Activated CD4-positive, alpha-beta T cell treated with anti-CD3 and anti-CD28 coated beads, Interleukin-2, amount 10 ng/mL, durations not matched to agents 7 days and 5 days (primary cell): ENCODE measurements at regions not wholly inside any gene's neighbourhood (a gene's known extent, or its start where the extent isn't known, plus 50 kb on each side); places are given as distances from the start of the nearest gene placed in this dataset.
"Not testable (repeated sequence)": the region's sequence is repeated elsewhere in the genome, so short reads cannot be mapped to it uniquely, and the experiment has no call there.

ENCODE experiments used
- CTCF ChIA-PET: fragments of 350-600 bp; sonication (Branson Sonifier 250); formaldehyde crosslinking; loops from one replicate; lab custom pipeline; 2021; ENCODE audit warnings: antibody characterized with exemption; lab: Charles Lee
- POLR2A ChIA-PET: fragments of 350-600 bp; sonication (Branson Sonifier 250); formaldehyde crosslinking; loops from one replicate; lab custom pipeline; 2021; ENCODE audit warnings: antibody characterized with exemption; lab: Charles Lee
- DNase-seq: peaks from one replicate; pipeline ENCODE4 v3.0.0-alpha.2; 2020
- H3K27ac Mint-ChIP-seq: one replicate; pipeline ENCODE4 v1.8.0; 2021; ENCODE audit warnings: mild to moderate bottlenecking, moderate library complexity, mixed read lengths
- H3K27me3 Mint-ChIP-seq: one replicate; pipeline ENCODE4 v1.8.0; 2021; ENCODE audit warnings: mixed read lengths
- H3K36me3 Mint-ChIP-seq: one replicate; pipeline ENCODE4 v1.8.0; 2021; ENCODE audit warnings: low read depth, mixed read lengths
- H3K4me1 Mint-ChIP-seq: one replicate; pipeline ENCODE4 v1.8.0; 2021; ENCODE audit warnings: mixed read lengths
- H3K4me3 Mint-ChIP-seq: one replicate; pipeline ENCODE4 v1.8.0; 2021; ENCODE audit warnings: mild to moderate bottlenecking, moderate library complexity, mixed read lengths
- H3K9me3 Mint-ChIP-seq: one replicate; pipeline ENCODE4 v1.8.0; 2021; ENCODE audit warnings: mixed read lengths

- Mint-ChIP-seq H3K4me1 (no peaks in the 10 kb centered on the region), H3K36me3 (no peaks in the 10 kb centered on the region), H3K9me3 (no peaks in the 10 kb centered on the region), H3K27me3 (peaks cover 2% of the 10 kb centered on the region), H3K27ac (no peak overlapping the region), H3K4me3 (no peak overlapping the region)
- ChIA-PET CTCF (interaction anchor here (1.2 kb wide), 1 partner anchor 8 kb away, joined by 3 read pairs; no protein-coding TSS in a partner anchor), POLR2A (no interaction called here)
- DNase-seq = no peak
Measured at GRCh38 chr1:166590161-166590560, 249.1 kb upstream of the POGK start.

GRCh38 chr1:166594646-166595045 is 244.6 kb upstream of the POGK start:
- H3K27me3 Mint-ChIP-seq = no peaks in the 10 kb centered on the region
- H3K36me3 Mint-ChIP-seq = no peaks in the 10 kb centered on the region
- H3K9me3 Mint-ChIP-seq = no peaks in the 10 kb centered on the region
- CTCF ChIA-PET = no interaction called here
- no peak overlapping the region for H3K4me3 Mint-ChIP-seq
- POLR2A ChIA-PET = no interaction called here
- no peak for DNase-seq
- no peak overlapping the region for H3K27ac Mint-ChIP-seq
- H3K4me1 Mint-ChIP-seq = no peaks in the 10 kb centered on the region

- ChIA-PET CTCF (no interaction called here), POLR2A (no interaction called here)
- H3K4me3 Mint-ChIP-seq = no peak overlapping the region
- H3K27ac Mint-ChIP-seq = no peak overlapping the region
- H3K9me3 Mint-ChIP-seq = no peaks in the 10 kb centered on the region
- no peaks in the 10 kb centered on the region for H3K27me3 Mint-ChIP-seq
- DNase-seq = no peak
- no peaks in the 10 kb centered on the region for H3K36me3 Mint-ChIP-seq
- no peaks in the 10 kb centered on the region for H3K4me1 Mint-ChIP-seq
Measured at GRCh38 chr1:166597516-166597915, 241.8 kb upstream of the POGK start.

- H3K27ac Mint-ChIP-seq = no peak overlapping the region
- no peak overlapping the region for H3K4me3 Mint-ChIP-seq
- no peaks in the 10 kb centered on the region for H3K9me3 Mint-ChIP-seq
- CTCF ChIA-PET = interaction anchor here (0.5 kb wide), 1 partner anchor 390 kb away, joined by 4 read pairs; no protein-coding TSS in a partner anchor
- DNase-seq = no peak
- H3K27me3 Mint-ChIP-seq = no peaks in the 10 kb centered on the region
- no peaks in the 10 kb centered on the region for H3K4me1 Mint-ChIP-seq
- POLR2A ChIA-PET = no interaction called here
- H3K36me3 Mint-ChIP-seq = no peaks in the 10 kb centered on the region
Measured at GRCh38 chr1:166600574-166600973, 238.7 kb upstream of the POGK start.

- Mint-ChIP-seq H3K9me3 (no peaks in the 10 kb centered on the region), H3K4me3 (no peak overlapping the region), H3K27me3 (no peaks in the 10 kb centered on the region), H3K36me3 (no peaks in the 10 kb centered on the region), H3K27ac (no peak overlapping the region), H3K4me1 (no peaks in the 10 kb centered on the region)
- ChIA-PET CTCF (interaction anchor here (0.6 kb wide), 1 partner anchor 91 kb away, joined by 3 read pairs; no protein-coding TSS in a partner anchor), POLR2A (no interaction called here)
- no peak for DNase-seq
Measured at GRCh38 chr1:166601650-166602278, 237.5 kb upstream of the POGK start.

GRCh38 chr1:166602801-166603200 is 236.5 kb upstream of the POGK start:
- H3K9me3 Mint-ChIP-seq, POLR2A ChIA-PET, DNase-seq, H3K36me3 Mint-ChIP-seq, H3K27me3 Mint-ChIP-seq, H3K4me3 Mint-ChIP-seq, H3K27ac Mint-ChIP-seq, H3K4me1 Mint-ChIP-seq: not testable (repeated sequence)
- CTCF ChIA-PET = interaction anchor here (1.1 kb wide), 1 partner anchor 24 kb away, joined by 3 read pairs; no protein-coding TSS in a partner anchor

GRCh38 chr1:166603296-166603695 is 236.0 kb upstream of the POGK start:
- no peaks in the 10 kb centered on the region for H3K27me3 Mint-ChIP-seq
- no peaks in the 10 kb centered on the region for H3K4me1 Mint-ChIP-seq
- H3K4me3 Mint-ChIP-seq = no peak overlapping the region
- DNase-seq = no peak
- CTCF ChIA-PET = interaction anchor here (0.6 to 1.1 kb wide), 2 partner anchors 25 to 1043 kb away, joined by 3 read pairs; no protein-coding TSS in a partner anchor
- H3K36me3 Mint-ChIP-seq = no peaks in the 10 kb centered on the region
- POLR2A ChIA-PET = no interaction called here
- H3K9me3 Mint-ChIP-seq = no peaks in the 10 kb centered on the region
- H3K27ac Mint-ChIP-seq = no peak overlapping the region

GRCh38 chr1:166605137-166605536 is 234.1 kb upstream of the POGK start:
- Mint-ChIP-seq H3K27me3 (no peaks in the 10 kb centered on the region), H3K4me3 (no peak overlapping the region), H3K27ac (no peak overlapping the region), H3K9me3 (no peaks in the 10 kb centered on the region), H3K4me1 (no peaks in the 10 kb centered on the region), H3K36me3 (no peaks in the 10 kb centered on the region)
- POLR2A ChIA-PET = no interaction called here
- CTCF ChIA-PET = no interaction called here
- DNase-seq = no peak

GRCh38 chr1:166612886-166613285 is 226.4 kb upstream of the POGK start:
- no peaks in the 10 kb centered on the region for H3K36me3 Mint-ChIP-seq
- no peaks in the 10 kb centered on the region for H3K9me3 Mint-ChIP-seq
- ChIA-PET CTCF (no interaction called here), POLR2A (no interaction called here)
- no peak overlapping the region for H3K27ac Mint-ChIP-seq
- no peak for DNase-seq
- H3K4me1 Mint-ChIP-seq = no peaks in the 10 kb centered on the region
- H3K4me3 Mint-ChIP-seq = no peak overlapping the region
- H3K27me3 Mint-ChIP-seq = no peaks in the 10 kb centered on the region

GRCh38 chr1:166616206-166616605 is 223.1 kb upstream of the POGK start:
- DNase-seq = no peak
- CTCF ChIA-PET = no interaction called here
- no peaks in the 10 kb centered on the region for H3K9me3 Mint-ChIP-seq
- no peaks in the 10 kb centered on the region for H3K4me1 Mint-ChIP-seq
- H3K27me3 Mint-ChIP-seq = no peaks in the 10 kb centered on the region
- H3K36me3 Mint-ChIP-seq = no peaks in the 10 kb centered on the region
- H3K4me3 Mint-ChIP-seq = no peak overlapping the region
- POLR2A ChIA-PET = no interaction called here
- no peak overlapping the region for H3K27ac Mint-ChIP-seq

GRCh38 chr1:166626711-166627110 is 212.6 kb upstream of the POGK start:
- POLR2A ChIA-PET = no interaction called here
- peaks cover 6% of the 10 kb centered on the region for H3K27me3 Mint-ChIP-seq
- DNase-seq = no peak
- H3K27ac Mint-ChIP-seq = no peak overlapping the region
- H3K4me3 Mint-ChIP-seq = no peak overlapping the region
- no peaks in the 10 kb centered on the region for H3K4me1 Mint-ChIP-seq
- CTCF ChIA-PET = no interaction called here
- H3K9me3 Mint-ChIP-seq = no peaks in the 10 kb centered on the region
- no peaks in the 10 kb centered on the region for H3K36me3 Mint-ChIP-seq

GRCh38 chr1:166627558-166627957 is 211.7 kb upstream of the POGK start:
- DNase-seq = no peak
- Mint-ChIP-seq H3K36me3 (no peaks in the 10 kb centered on the region), H3K27ac (no peak overlapping the region), H3K4me3 (no peak overlapping the region), H3K27me3 (peaks cover 5% of the 10 kb centered on the region), H3K9me3 (no peaks in the 10 kb centered on the region), H3K4me1 (no peaks in the 10 kb centered on the region)
- POLR2A ChIA-PET = no interaction called here
- CTCF ChIA-PET = no interaction called here

- no peaks in the 10 kb centered on the region for H3K9me3 Mint-ChIP-seq
- POLR2A ChIA-PET = no interaction called here
- H3K27me3 Mint-ChIP-seq = peaks cover 2% of the 10 kb centered on the region
- H3K27ac Mint-ChIP-seq = no peak overlapping the region
- CTCF ChIA-PET = no interaction called here
- no peak overlapping the region for H3K4me3 Mint-ChIP-seq
- no peaks in the 10 kb centered on the region for H3K36me3 Mint-ChIP-seq
- no peak for DNase-seq
- no peaks in the 10 kb centered on the region for H3K4me1 Mint-ChIP-seq
Measured at GRCh38 chr1:166628259-166628658, 211.0 kb upstream of the POGK start.

- Mint-ChIP-seq H3K4me3 (no peak overlapping the region), H3K4me1 (no peaks in the 10 kb centered on the region), H3K36me3 (no peaks in the 10 kb centered on the region), H3K9me3 (no peaks in the 10 kb centered on the region), H3K27ac (no peak overlapping the region), H3K27me3 (peaks cover 2% of the 10 kb centered on the region)
- ChIA-PET POLR2A (no interaction called here), CTCF (no interaction called here)
- no peak for DNase-seq
Measured at GRCh38 chr1:166629946-166630345, 209.3 kb upstream of the POGK start.
